ACHN (cell line): ENCODE measurements at regions not wholly inside any gene's neighbourhood (a gene's known extent, or its start where the extent isn't known, plus 50 kb on each side); places are given as distances from the start of the nearest gene placed in this dataset.

ENCODE experiments used
- DNase-seq: peaks from one replicate; pipeline ENCODE4 v3.0.0-alpha.2; 2015
- in situ Hi-C: cut with HindIII; loops from 2 replicates; pipeline ENCODE4 v1.10.0; 2017; ENCODE audit warnings: low sequenced_read_pairs, low pct_ligation_motif_present, low pct_unique_long_range_greater_than_20kb

DNA sequence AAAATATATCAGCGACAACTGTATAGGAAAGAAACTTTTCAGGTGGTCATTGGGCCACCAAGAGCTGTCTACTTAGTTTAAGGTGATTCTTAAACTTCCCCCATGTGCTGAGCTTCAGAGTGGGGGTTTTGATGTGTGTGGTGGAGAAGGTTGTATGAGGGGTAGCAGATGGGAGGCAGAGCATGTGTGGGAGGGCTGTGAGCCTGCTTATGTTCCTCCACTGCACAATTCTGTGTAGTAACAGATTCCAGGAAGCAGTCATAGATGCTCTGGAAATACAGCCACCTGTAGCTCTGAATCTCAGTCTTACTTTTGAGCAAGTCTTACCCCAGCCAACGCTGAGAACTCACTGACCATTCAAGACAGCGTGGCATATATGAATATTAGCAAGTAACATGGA, 95.3 kb upstream of the SPATA13 start:
- DNase-seq: no peak
- in situ Hi-C loops: no loop called here

- in situ Hi-C loops: no loop called here
- no peak for DNase-seq
Observed at GRCh38 chr13:24066405-24067295, 93.9 kb upstream of the SPATA13 start.

- in situ Hi-C loops: no loop called here
- no peak for DNase-seq
Observed at GRCh38 chr13:24068472-24068871, 92.0 kb upstream of the SPATA13 start.

- DNase-seq: no peak
- in situ Hi-C loops: no loop called here
Observed at GRCh38 chr13:24071016-24071415, 89.5 kb upstream of the SPATA13 start.

DNA sequence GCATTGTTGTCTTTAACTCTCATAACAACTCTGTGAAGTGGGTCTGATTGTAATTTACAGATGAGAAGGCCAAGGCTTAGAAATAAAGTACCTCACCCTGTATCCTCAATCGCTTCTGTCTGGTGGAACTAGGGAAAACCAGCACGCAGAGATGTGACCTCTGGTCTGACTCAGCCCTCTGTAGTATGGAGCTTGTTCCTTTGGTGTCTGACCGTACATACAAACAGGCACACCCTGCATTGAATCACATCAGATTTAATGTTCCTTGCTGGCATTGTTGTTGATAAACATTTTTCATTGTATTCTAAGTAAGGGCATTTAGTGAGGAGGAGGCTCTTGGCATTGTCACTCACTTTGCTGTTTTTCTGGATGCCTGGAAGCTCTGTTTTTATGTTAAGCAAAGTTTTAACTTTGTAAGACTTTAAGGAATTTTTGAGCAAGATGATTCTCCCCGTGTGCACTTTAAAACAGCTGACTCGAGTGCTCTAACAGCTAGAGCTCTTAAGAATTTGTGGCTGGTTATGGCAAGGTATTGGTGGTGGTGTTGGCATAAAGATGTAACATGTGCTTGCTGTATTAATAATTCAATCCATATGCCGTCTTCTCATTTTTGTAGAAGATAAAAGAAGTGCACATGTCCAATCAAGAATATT, 89.0 kb upstream of the SPATA13 start:
- DNase-seq: no peak
- in situ Hi-C loops: no loop called here

DNA sequence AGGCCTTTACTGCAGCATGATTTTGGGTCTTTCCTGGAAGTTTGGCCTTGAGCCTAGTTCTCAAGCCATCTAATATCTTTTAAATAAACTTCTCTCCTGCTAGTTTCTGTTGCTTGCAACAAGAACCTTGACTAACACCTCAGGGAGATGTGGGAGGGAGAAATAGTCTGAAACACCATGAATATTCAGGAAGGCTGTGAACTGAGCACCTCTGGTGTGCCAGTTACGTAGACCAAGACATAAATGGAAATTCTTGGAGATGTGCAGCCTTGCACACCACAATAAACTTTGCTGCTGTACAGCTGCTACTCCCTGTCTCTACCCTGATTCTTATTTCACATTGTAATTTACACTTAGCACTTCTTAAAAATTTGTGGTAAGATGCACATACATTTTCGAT, 86.9 kb upstream of the SPATA13 start:
- no peak for DNase-seq
- in situ Hi-C loops: no loop called here

DNA sequence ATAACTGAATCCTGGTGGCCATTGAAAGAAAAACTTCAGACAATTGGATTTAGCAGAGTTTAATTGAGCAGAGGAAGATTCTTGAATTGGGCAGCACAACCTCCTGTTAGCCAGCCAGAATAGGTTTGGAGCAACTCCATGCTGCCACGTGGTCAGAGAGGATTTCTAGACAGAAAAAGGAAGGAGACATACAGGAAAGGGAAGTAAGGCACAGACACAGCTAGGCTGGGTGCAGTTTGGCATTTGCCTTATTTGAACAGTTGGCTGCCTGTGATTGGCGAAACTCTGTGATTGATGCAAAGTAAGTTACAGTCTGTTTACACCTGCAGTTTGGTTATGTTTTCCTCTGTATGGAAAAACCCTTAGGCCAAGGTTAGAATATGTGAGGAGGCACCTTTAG, 85.8 kb upstream of the SPATA13 start:
- DNase-seq: no peak

GRCh38 chr13:24075137-24075975, 85.2 kb upstream of the SPATA13 start:
- in situ Hi-C loops: no loop called here
- DNase-seq: no peak

More for the DNA sequence above, 85.8 kb upstream of the SPATA13 start:
- in situ Hi-C loops: no loop called here

- peak; percentile 27 for DNase-seq
Observed at GRCh38 chr13:24076109-24076508, 84.4 kb upstream of the SPATA13 start.

DNA sequence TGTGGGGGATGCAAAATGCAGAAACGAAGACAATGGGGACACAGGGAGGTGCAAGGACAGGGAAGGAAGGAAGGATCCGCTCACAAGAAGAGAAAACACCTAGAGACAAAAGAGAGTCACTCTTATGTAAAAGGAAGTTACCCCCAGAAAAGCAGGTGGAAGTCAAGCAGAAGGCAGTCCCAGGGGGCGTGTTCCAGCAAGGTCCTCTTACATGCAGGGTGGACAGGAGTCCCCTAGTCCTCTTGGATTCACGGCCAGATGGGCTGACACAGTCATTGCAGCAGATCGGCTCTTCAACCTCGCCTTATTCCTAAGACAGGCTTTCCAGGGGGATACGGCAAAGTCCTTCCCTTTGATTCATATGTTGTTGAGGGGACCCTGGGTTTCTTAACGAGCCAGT, 83.9 kb upstream of the SPATA13 start:
- DNase-seq: no peak
- in situ Hi-C loops: no loop called here

More at GRCh38 chr13:24076109-24076508, 84.4 kb upstream of the SPATA13 start:
- in situ Hi-C loops: no loop called here

DNA sequence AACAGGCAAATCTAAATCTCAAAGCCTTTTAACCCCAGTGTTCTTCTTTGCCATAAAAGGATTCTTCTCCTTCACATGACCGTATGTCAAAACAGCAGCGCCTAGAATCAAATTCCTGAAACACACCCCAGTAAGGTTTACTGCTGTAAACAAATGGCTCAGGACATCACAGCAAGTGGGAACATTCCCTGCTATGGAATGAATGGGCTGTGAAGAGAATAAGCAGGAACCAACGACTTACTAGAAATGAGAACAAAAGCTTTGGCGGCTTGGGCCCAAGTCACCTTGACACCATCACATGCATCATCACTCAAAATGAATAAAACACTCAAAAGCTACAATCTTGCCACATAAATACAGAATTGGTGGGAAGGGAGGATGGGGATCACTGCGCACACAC, 80.4 kb upstream of the SPATA13 start:
- DNase-seq: no peak
- in situ Hi-C loops: no loop called here

GRCh38 chr13:24081387-24081786, 79.1 kb upstream of the SPATA13 start:
- DNase-seq: no peak

DNA sequence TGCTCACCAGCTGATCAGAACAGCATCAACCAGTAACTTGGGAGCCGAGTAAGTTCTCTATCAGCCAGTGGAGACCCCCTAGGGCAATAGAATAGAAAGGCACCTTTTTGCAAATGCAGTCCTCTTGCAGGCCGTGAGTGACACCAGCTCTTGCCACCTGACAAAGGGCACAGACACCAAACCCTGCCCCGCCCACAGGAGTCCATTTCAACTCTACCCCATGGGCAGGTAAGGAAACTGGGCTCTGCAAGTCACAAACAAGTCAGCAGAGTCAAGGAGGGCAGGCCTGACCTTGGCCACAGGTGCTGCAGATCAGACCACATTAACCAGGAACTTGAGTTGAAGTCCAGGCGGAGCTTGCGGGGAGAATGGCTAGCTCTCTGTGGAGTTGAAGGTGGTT, 77.4 kb upstream of the SPATA13 start:
- DNase-seq: no peak
- in situ Hi-C loops: no loop called here

More at GRCh38 chr13:24081387-24081786, 79.1 kb upstream of the SPATA13 start:
- in situ Hi-C loops: no loop called here

GRCh38 chr13:24083722-24084421, 76.6 kb upstream of the SPATA13 start:
- in situ Hi-C loops: no loop called here
- DNase-seq: no peak

GRCh38 chr13:24085662-24086061, 74.9 kb upstream of the SPATA13 start:
- in situ Hi-C loops: no loop called here

DNA sequence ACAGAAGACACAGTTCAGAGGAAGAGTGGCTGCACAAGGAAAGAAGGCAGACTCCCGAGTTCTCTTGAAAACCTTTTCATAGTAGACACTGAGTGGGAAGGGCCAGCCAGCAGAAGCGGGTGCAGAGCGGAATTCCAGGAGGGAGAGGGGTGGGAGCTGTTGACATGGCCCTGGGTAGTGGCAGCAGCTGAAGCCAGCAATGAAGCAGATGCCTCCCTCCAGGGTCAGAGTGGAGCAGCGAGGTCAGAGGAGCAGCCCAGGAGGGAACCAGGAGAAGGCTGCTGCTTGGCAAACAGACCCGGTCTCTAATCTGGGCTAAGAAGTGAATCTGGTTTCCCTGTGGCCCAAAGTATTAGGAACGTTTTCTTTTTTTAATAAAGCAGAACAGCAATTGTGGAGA, 73.9 kb upstream of the SPATA13 start:
- no peak for DNase-seq
- in situ Hi-C loops: no loop called here

More at GRCh38 chr13:24085662-24086061, 74.9 kb upstream of the SPATA13 start:
- DNase-seq: no peak

GRCh38 chr13:24087605-24088225, 72.8 kb upstream of the SPATA13 start:
- in situ Hi-C loops: no loop called here
- DNase-seq: no peak

DNA sequence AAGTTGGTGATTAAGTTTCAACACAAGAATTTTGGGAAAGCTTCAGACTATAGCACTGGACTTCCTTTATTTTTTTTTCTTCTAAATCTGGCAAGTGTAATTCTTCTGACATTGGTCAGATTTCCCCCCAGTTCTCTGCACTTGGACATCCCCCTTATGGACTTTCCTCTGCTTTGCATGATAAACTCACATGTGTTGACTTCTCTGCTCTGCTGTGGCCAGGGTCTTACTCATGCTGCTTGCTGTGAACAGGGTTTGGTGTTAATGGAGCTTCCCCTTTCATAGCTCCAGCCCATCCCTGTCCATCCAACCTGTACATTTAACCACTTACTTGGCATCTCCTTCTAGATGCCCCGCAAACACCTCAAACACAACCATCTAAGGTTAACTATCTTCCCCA, 70.5 kb upstream of the SPATA13 start:
- DNase-seq: no peak
- in situ Hi-C loops: no loop called here
